Stimulated activated CD4-positive, alpha-beta T cell treated with anti-CD3 and anti-CD28 coated beads, Interleukin-15, amount 100 ng/mL, for 24 hours (primary cell): ENCODE measurements at regions not wholly inside any gene's neighbourhood (a gene's known extent, or its start where the extent isn't known, plus 50 kb on each side); places are given as distances from the start of the nearest gene placed in this dataset.

ENCODE experiments used
- DNase-seq: peaks from one replicate; pipeline ENCODE4 v3.0.0-alpha.2; 2020

- no peak for DNase-seq
Observed at GRCh38 chr10:55491712-55492111, 690.7 kb upstream of the PCDH15 start.

- no peak for DNase-seq
Observed at GRCh38 chr10:55485827-55486226, 684.8 kb upstream of the PCDH15 start.

GRCh38 chr10:55476129-55476528, 675.1 kb upstream of the PCDH15 start:
- DNase-seq: no peak

- no peak for DNase-seq
Observed at GRCh38 chr10:55474258-55474657, 673.2 kb upstream of the PCDH15 start.

GRCh38 chr10:55470840-55471239, 669.8 kb upstream of the PCDH15 start:
- DNase-seq: no peak

GRCh38 chr10:55466806-55467504, 665.9 kb upstream of the PCDH15 start:
- no peak for DNase-seq

GRCh38 chr10:55464083-55464482, 663.1 kb upstream of the PCDH15 start:
- no peak for DNase-seq

- DNase-seq: no peak
Observed at GRCh38 chr10:55460008-55460407, 659.0 kb upstream of the PCDH15 start.

GRCh38 chr10:55449981-55450380, 649.0 kb upstream of the PCDH15 start:
- DNase-seq: no peak

- DNase-seq: no peak
Observed at GRCh38 chr10:55446441-55447002, 645.5 kb upstream of the PCDH15 start.

GRCh38 chr10:55441777-55442176, 640.7 kb upstream of the PCDH15 start:
- no peak for DNase-seq

GRCh38 chr10:55426138-55426537, 625.1 kb upstream of the PCDH15 start:
- no peak for DNase-seq

GRCh38 chr10:55410415-55410885, 609.4 kb upstream of the PCDH15 start:
- no peak for DNase-seq

GRCh38 chr10:55404094-55404493, 603.1 kb upstream of the PCDH15 start:
- DNase-seq: no peak

GRCh38 chr10:55400075-55400849, 599.2 kb upstream of the PCDH15 start:
- DNase-seq: no peak

GRCh38 chr10:55398497-55398882, 597.5 kb upstream of the PCDH15 start:
- no peak for DNase-seq

GRCh38 chr10:55397777-55398496, 596.9 kb upstream of the PCDH15 start:
- no peak for DNase-seq

GRCh38 chr10:55378196-55378595, 577.2 kb upstream of the PCDH15 start:
- DNase-seq: no peak

GRCh38 chr10:55374917-55375316, 573.9 kb upstream of the PCDH15 start:
- DNase-seq: no peak

- no peak for DNase-seq
Observed at GRCh38 chr10:55374060-55374459, 573.0 kb upstream of the PCDH15 start.

GRCh38 chr10:55369670-55370420, 568.8 kb upstream of the PCDH15 start:
- DNase-seq: no peak

- no peak for DNase-seq
Observed at GRCh38 chr10:55368467-55368866, 567.4 kb upstream of the PCDH15 start.

GRCh38 chr10:55367555-55367954, 566.5 kb upstream of the PCDH15 start:
- DNase-seq: no peak
